ENCODE measurements at regions not wholly inside any gene's neighbourhood (a gene's known extent, or its start where the extent isn't known, plus 50 kb on each side); places are given as distances from the start of the nearest gene placed in this dataset.

DNA sequence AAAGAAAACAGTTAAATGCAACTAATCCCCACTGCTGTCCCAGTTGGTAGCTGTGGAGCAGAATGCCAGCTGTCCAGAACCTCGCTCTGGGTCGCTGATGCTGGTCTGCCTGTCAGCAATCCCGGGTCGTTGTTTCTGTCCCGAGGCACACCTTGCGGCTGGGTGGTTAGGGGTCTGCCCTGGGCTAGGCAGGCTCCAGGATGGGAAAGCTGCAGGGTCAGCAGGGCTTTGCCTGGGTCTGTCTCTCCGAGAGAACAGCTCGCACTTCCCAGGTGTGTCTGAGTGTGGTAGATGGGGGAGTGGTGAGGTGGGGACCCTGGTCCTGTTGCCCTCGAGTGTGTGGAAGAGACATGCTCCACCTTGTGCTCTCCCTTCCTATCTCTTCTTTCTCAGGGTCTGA, 261.2 kb downstream of the CLIC5 start:
- Mint-ChIP-seq H3K9me3 (no peaks in the 10 kb centered on the region), H3K27me3 (peaks cover 16% of the 10 kb centered on the region), H3K4me1 (peaks cover 7% of the 10 kb centered on the region), H3K36me3 (ENCODE audit: low read depth) (peaks cover 2% of the 10 kb centered on the region), H3K4me3 (no peak overlapping the region), H3K27ac (no peak overlapping the region)
- ChIA-PET CTCF (no interaction called here), POLR2A (no interaction called here)
- DNase-seq: no peak

DNA sequence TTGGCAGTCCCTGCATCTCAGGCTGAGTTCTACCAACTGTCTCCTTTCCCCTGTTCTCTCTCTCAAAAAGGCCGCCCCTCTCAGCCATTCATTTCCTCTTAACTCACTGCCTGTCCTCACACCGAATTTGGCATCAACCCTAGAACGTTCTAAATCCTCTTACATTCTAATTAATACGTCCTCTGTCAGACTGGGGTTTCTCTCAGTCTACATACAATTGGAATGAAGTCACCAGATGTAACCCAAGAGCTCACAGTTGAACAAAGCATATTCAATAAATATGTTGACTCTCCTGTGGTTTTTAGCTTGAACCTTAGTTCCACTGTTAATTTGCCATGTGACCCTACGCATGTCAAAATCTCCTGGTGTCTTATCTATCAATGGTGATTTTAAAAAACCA, 269.6 kb downstream of the CLIC5 start:
- peaks cover 11% of the 10 kb centered on the region for H3K36me3 Mint-ChIP-seq (ENCODE audit: low read depth)
- peaks cover 8% of the 10 kb centered on the region for H3K27me3 Mint-ChIP-seq
- POLR2A ChIA-PET: no interaction called here
- CTCF ChIA-PET: no interaction called here
- H3K4me1 Mint-ChIP-seq: peaks cover 18% of the 10 kb centered on the region
- no peak overlapping the region for H3K27ac Mint-ChIP-seq
- peaks cover 19% of the 10 kb centered on the region for H3K9me3 Mint-ChIP-seq
- no peak overlapping the region for H3K4me3 Mint-ChIP-seq
- no peak for DNase-seq

DNA sequence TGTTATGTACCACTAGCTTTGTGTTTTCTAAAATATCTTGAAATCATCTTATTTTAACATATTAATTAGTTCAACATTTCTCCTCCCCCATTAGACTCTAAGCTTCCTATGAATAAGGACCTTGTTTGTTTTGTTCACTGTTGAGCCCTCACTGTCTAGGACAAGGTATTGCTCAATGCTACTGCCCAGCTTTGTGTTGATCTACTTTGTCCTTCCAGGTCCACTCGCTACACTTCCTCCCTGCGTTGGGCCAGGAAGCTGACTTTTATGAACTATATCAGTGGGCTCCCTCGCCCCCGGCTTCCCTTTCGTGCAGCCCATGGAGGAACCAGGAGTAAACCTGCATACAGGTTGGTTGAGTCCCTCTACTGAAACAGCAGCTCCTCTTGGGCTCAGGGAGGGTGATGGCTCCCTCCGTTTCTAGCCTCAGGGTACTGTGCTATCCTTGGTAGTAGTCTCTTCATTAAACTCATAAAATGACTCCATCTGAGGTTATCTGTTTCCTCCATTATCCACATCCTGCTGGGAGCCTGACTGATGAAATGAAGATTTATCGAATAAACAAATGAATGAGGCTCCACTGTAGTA, 272.5 kb downstream of the CLIC5 start:
- H3K4me3 Mint-ChIP-seq: no peak overlapping the region
- H3K9me3 Mint-ChIP-seq: peaks cover 16% of the 10 kb centered on the region
- ChIA-PET POLR2A (no interaction called here), CTCF (interaction anchor here (0.9 kb wide), 1 partner anchor 187 kb away, joined by 3 read pairs; no protein-coding TSS in a partner anchor)
- DNase-seq: no peak
- no peaks in the 10 kb centered on the region for H3K27me3 Mint-ChIP-seq
- no peak overlapping the region for H3K27ac Mint-ChIP-seq
- H3K36me3 Mint-ChIP-seq (ENCODE audit: low read depth): peaks cover 7% of the 10 kb centered on the region
- peaks cover 33% of the 10 kb centered on the region for H3K4me1 Mint-ChIP-seq

DNA sequence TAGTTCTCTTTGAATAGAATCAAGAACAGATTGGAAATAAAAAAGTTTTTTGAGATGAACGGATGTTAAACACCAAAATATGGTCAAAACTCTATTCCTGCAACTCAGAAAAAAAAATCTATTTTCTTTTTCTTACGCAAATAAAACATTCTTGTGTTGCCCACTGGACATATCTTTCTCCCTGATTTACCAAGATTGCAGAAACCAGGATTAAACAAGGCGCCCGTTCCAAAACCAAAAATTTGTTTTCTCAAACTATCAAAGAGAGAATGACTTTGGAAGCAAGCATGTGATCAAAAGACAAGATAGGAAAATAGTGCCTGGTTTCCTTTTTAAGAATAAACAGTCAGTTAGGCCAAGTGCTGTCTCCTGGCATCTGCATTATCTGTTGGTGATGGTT, 273.1 kb downstream of the CLIC5 start:
- peaks cover 38% of the 10 kb centered on the region for H3K4me1 Mint-ChIP-seq
- DNase-seq: no peak
- H3K36me3 Mint-ChIP-seq (ENCODE audit: low read depth): peaks cover 3% of the 10 kb centered on the region
- no peaks in the 10 kb centered on the region for H3K27me3 Mint-ChIP-seq
- peaks cover 11% of the 10 kb centered on the region for H3K9me3 Mint-ChIP-seq
- POLR2A ChIA-PET: no interaction called here
- H3K27ac Mint-ChIP-seq: no peak overlapping the region
- CTCF ChIA-PET: interaction anchor here (0.9 kb wide), 1 partner anchor 187 kb away, joined by 3 read pairs; no protein-coding TSS in a partner anchor
- no peak overlapping the region for H3K4me3 Mint-ChIP-seq

DNA sequence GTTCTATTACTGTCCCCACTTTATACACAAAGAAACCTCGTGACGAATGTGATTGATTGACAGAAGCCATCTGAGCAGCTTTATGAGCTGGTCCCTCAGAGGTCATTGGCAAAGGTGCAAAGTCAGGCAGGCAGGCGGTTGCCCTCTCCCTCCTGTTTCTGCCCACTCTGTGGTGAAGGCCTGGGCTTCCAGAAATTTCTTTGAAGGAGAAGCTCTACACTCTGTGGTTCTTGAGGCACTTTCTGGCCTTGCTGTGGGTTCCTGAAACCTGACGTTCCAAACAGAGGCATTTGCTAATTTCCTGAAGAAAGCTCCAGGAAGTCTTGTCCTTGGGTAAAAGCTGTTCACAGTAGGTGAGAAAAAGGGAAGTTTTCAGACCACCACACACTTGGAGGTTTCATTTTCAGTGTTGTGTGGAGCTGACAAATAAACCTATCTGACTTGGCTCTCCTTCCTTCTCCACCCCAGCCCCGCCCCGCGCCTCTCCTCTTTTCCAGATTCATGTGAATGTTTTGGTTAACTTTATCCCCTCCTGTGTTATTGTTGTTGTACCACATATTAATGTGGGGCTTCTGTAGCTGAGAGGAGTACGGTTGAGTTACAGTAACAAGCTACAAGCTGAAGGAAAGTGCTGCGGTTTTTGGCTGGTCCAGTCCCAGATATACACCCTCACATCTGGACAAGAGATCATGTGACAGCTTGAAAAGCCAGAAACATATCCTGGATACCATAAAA, 274.1 kb downstream of the CLIC5 start:
- Mint-ChIP-seq H3K36me3 (ENCODE audit: low read depth) (peaks cover 3% of the 10 kb centered on the region), H3K27ac (peak overlapping the region; percentile 4), H3K4me3 (no peak overlapping the region), H3K9me3 (peaks cover 5% of the 10 kb centered on the region), H3K4me1 (peaks cover 48% of the 10 kb centered on the region), H3K27me3 (no peaks in the 10 kb centered on the region)
- no peak for DNase-seq
- ChIA-PET POLR2A (no interaction called here), CTCF (interaction anchor here (1.1 kb wide), 1 partner anchor 27 kb away, joined by 4 read pairs; no protein-coding TSS in a partner anchor)

DNA sequence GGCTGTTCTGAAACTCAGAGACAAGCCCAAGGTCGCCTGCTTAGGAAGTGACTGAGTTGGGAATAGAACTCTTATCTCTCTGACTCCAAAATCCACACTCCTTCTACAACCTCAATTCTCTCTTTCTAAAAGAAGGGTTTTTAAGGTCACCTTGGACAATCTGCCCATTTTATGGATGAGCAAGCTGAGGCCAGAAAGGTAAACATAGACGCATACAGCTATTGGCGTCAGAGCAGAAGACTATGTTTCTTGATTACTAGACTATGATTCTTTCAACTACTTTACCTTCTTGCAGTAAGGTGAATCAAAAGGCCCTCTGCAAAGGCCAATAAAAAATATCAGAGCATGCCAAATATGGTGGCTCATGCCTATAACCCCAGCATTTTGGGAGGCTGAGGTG, 276.6 kb downstream of the CLIC5 start:
- CTCF ChIA-PET: interaction anchor here (0.7 kb wide), 1 partner anchor 15 kb away, joined by 3 read pairs; no protein-coding TSS in a partner anchor
- H3K9me3 Mint-ChIP-seq: no peaks in the 10 kb centered on the region
- H3K4me1 Mint-ChIP-seq: peaks cover 58% of the 10 kb centered on the region
- no peak overlapping the region for H3K27ac Mint-ChIP-seq
- POLR2A ChIA-PET: no interaction called here
- H3K4me3 Mint-ChIP-seq: no peak overlapping the region
- no peak for DNase-seq
- H3K36me3 Mint-ChIP-seq (ENCODE audit: low read depth): no peaks in the 10 kb centered on the region
- no peaks in the 10 kb centered on the region for H3K27me3 Mint-ChIP-seq

DNA sequence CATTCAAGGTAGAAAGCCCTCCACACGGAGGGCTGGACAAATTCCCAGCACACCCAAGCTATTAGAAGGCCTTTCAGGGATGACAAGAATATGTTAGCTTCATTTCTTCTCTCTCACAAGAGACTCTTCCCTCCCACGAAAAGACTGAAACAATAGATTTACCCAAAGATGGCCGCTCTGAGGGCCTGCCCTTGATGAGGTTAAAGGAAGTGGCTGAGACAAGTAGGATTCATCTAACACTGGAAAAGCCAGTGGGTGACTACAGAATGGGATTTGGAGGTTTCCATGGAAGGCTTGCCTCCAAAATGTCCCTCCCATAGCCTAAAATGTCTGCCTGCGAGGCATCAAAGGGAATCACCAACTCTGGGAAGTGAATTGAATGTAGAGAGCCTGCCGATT, 277.6 kb downstream of the CLIC5 start:
- no peaks in the 10 kb centered on the region for H3K9me3 Mint-ChIP-seq
- no peak for DNase-seq
- H3K4me1 Mint-ChIP-seq: peaks cover 56% of the 10 kb centered on the region
- ChIA-PET POLR2A (interaction anchor here (0.6 to 1.3 kb wide), 5 partner anchors 24 to 360 kb away, joined by 3 to 5 read pairs (median 4); partner anchors contain the start of gene SUPT3H), CTCF (interaction anchor here (0.8 to 2.5 kb wide), 6 partner anchors 18 to 1082 kb away, joined by 3 to 11 read pairs (median 3); no protein-coding TSS in a partner anchor)
- H3K27ac Mint-ChIP-seq: peak overlapping the region; percentile 86
- peak overlapping the region; percentile 62 for H3K4me3 Mint-ChIP-seq
- no peaks in the 10 kb centered on the region for H3K36me3 Mint-ChIP-seq (ENCODE audit: low read depth)
- H3K27me3 Mint-ChIP-seq: peaks cover 2% of the 10 kb centered on the region

DNA sequence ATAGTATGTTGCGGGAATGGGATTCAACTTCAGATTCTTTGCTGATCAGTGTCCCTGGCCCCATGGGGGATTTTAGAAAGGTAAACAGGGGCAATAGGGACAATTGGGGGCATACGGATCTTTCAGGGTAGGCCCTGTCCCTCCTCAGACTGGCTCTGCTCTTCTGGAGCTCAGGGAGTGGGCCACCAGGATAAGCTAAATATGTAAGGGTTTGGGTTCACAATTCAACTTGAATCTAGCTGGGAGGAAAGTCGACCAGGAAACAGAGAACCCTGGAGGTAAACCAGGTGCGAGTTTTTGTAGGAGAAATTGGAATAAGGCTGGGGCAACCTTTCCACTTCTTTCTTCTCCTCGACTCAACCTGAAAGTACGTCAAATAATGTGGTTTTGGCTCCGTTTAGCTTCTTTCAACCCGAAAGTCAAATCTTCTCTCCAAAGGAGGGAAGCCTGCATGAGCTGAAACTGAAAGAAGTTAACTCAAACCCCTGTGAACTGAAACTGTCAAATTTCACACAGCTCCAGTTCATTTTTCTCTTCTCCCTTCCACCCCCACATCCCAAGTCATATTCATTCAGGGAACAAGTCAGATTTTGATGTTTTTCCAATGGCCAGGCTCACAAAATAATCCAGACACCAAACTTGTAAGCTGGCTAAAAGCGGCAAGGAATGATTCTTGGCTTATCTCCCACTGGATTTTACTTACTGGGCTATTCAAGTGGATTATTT, 278.2 kb downstream of the CLIC5 start:
- Mint-ChIP-seq H3K4me3 (peak overlapping the region; percentile 62), H3K27me3 (peaks cover 2% of the 10 kb centered on the region), H3K4me1 (peaks cover 55% of the 10 kb centered on the region), H3K27ac (peak overlapping the region; percentile 86), H3K9me3 (no peaks in the 10 kb centered on the region), H3K36me3 (ENCODE audit: low read depth) (no peaks in the 10 kb centered on the region)
- ChIA-PET CTCF (interaction anchor here (0.8 to 2.5 kb wide), 7 partner anchors 17 to 1082 kb away, joined by 3 to 11 read pairs (median 3); no protein-coding TSS in a partner anchor), POLR2A (interaction anchor here (0.6 to 1.3 kb wide), 5 partner anchors 23 to 359 kb away, joined by 3 to 5 read pairs (median 4); partner anchors contain the start of gene SUPT3H)
- no peak for DNase-seq

DNA sequence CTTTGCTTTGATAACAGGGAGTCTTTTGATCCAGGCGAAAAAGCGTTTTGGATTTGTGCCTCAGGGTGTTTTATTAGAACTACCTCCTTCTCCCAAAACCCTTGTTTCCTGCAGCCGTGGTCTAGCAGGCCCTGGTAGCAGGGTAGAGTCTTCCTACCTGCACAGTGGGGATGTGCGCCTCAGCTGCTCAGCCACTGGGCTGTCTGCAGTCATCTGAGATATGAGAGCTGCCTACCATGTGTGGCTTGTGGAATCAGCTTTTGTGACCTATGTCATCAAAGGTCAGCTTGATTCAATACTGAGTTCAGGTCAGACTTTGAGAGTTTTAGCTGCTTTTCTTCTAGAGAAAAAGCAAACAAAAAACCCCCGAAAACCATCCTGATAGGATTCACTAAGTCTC, 279.5 kb downstream of the CLIC5 start:
- Mint-ChIP-seq H3K36me3 (ENCODE audit: low read depth) (no peaks in the 10 kb centered on the region), H3K9me3 (no peaks in the 10 kb centered on the region), H3K27ac (no peak overlapping the region), H3K4me3 (no peak overlapping the region), H3K4me1 (peaks cover 42% of the 10 kb centered on the region), H3K27me3 (peaks cover 2% of the 10 kb centered on the region)
- ChIA-PET CTCF (interaction anchor here (1.6 to 2.5 kb wide), 2 partner anchors 22 to 186 kb away, joined by 4 to 11 read pairs; no protein-coding TSS in a partner anchor), POLR2A (no interaction called here)
- DNase-seq: no peak

DNA sequence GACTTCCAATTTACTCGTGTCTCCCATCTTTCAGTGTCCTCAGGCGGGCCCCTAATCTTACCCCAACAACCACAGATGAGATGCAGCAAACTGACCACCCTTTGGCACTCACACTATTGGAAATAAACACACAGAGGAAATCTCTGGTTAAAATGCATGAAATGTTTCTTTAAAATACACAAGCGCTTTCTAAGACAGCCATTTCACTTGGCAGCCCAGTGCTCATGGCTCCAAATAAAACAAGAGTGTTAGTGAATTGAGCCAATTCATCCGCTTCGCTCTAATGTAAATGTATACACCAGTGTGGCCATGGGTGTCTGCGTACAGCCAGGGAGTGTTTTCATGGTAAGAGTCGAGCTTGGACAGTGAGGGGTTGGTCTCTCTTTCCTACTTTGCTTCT, 282.9 kb downstream of the CLIC5 start:
- Mint-ChIP-seq H3K36me3 (ENCODE audit: low read depth) (peaks cover 2% of the 10 kb centered on the region), H3K9me3 (peaks cover 2% of the 10 kb centered on the region), H3K27me3 (peaks cover 2% of the 10 kb centered on the region), H3K4me3 (no peak overlapping the region), H3K27ac (no peak overlapping the region), H3K4me1 (peaks cover 23% of the 10 kb centered on the region)
- ChIA-PET CTCF (no interaction called here), POLR2A (no interaction called here)
- DNase-seq: no peak

DNA sequence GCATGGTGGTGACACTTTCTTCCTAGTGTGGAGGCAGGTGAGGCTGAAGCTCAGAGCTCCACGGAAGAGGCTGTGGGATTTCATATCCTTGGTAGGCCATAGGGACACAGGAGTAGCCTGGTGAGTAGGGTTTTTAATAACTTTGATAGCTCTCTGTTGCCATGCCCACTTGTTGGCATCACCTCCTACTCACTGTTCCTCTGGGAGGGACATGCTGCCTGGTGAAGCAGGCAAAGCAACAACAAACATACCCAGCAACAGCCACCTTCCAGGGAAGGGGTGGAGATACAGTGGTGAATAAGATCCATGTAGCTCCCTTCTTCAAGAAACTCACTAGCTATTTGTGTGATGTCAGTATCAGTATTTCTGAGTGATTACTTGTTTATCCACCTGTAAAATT, 285.4 kb downstream of the CLIC5 start:
- Mint-ChIP-seq H3K27me3 (peaks cover 2% of the 10 kb centered on the region), H3K4me1 (peaks cover 2% of the 10 kb centered on the region), H3K27ac (no peak overlapping the region), H3K36me3 (ENCODE audit: low read depth) (peaks cover 6% of the 10 kb centered on the region), H3K9me3 (peaks cover 4% of the 10 kb centered on the region), H3K4me3 (no peak overlapping the region)
- POLR2A ChIA-PET: no interaction called here
- CTCF ChIA-PET: no interaction called here
- DNase-seq: no peak

DNA sequence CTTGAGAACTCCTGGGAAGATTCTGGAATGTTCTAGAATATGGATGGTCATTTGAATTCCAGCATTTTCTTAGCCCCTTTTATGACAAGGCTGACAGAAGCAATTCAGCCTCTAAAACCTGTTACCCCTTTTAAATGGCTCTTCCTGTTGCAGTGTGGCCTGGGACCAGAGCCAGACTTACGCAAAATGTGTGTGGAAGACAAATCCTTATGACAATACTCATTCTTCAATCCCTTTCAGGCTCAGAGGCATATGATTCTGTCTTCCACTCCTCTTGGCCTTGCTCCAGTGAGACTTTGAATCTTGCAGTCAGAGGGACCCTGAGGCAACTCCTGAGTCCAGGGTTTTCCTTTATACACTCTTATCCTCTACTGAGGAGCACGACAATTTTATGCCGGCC, 287.0 kb downstream of the CLIC5 start:
- H3K4me1 Mint-ChIP-seq: peaks cover under 1% of the 10 kb centered on the region
- ChIA-PET CTCF (no interaction called here), POLR2A (no interaction called here)
- H3K4me3 Mint-ChIP-seq: no peak overlapping the region
- peaks cover 2% of the 10 kb centered on the region for H3K27me3 Mint-ChIP-seq
- no peak for DNase-seq
- no peak overlapping the region for H3K27ac Mint-ChIP-seq
- H3K9me3 Mint-ChIP-seq: peaks cover 4% of the 10 kb centered on the region
- peaks cover 6% of the 10 kb centered on the region for H3K36me3 Mint-ChIP-seq (ENCODE audit: low read depth)

DNA sequence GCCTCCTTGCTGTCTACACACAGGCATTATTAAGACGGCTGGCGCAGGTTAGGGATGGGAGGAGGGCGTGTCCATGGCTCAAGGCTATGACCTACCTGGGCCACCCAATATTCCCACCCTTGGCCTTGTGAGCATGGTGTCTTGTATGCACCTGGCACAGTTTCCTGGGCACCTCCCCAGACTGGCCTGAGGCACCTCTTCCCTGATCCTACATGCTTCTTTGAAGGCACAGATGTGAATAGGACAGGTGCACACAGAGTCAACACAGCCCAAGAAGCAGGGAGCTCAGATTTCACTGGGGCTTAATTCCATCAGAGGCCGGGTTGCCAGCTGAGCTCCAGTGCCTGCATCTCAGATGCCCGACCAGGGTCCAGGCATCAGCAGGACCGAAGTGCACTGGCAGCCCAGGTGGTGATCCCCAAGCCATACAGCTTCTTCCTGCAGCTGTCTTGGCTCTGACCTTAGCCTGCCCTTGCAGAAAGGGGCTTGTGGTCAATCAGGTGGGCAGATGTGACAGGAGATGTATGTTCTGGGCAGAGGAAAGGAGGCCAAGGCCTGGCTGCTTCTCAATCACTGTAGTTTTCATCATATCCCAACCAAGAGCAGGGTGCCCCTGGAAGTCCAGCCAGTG, 287.7 kb downstream of the CLIC5 start:
- no peak for DNase-seq
- peaks cover 8% of the 10 kb centered on the region for H3K36me3 Mint-ChIP-seq (ENCODE audit: low read depth)
- peaks cover 6% of the 10 kb centered on the region for H3K9me3 Mint-ChIP-seq
- no peak overlapping the region for H3K4me3 Mint-ChIP-seq
- no peaks in the 10 kb centered on the region for H3K4me1 Mint-ChIP-seq
- ChIA-PET POLR2A (no interaction called here), CTCF (interaction anchor here (1.4 kb wide), 1 partner anchor 13 kb away, joined by 5 read pairs; no protein-coding TSS in a partner anchor)
- H3K27ac Mint-ChIP-seq: no peak overlapping the region
- H3K27me3 Mint-ChIP-seq: peaks cover 1% of the 10 kb centered on the region
